Thoracic aorta (tissue), 2 donors: ENCODE measurements at regions not wholly inside any gene's neighbourhood (a gene's known extent, or its start where the extent isn't known, plus 50 kb on each side); places are given as distances from the start of the nearest gene placed in this dataset.

ENCODE experiments used
- ATAC-seq: fragments of 150-250 bp; one replicate; pipeline ENCODE4 v1.8.0; 2017; ENCODE audit warnings: low read depth; ENCODE audit not compliant: insufficient number of reproducible peaks, low FRiP score
- DNase-seq: peaks from one replicate; pipeline ENCODE4 v3.0.0-alpha.2; 2020; ENCODE audit warnings: low spot score
- H3K27ac ChIP-seq, 2 donors: fragments of 200-600 bp; sonication (generic); 1 replicate in 1 of 2; 2 replicates in 1 of 2; pipeline ENCODE4 v1.5.1; 2016; ENCODE audit warnings: mild to moderate bottlenecking in 2 of 2, moderate library complexity in 2 of 2
- H3K27me3 ChIP-seq: fragments of 200-600 bp; sonication (generic); replicated peaks from 2 replicates; pipeline ENCODE4 v1.6.0; 2016; ENCODE audit warnings: mild to moderate bottlenecking; ENCODE audit not compliant: insufficient read depth
- H3K36me3 ChIP-seq: fragments of 200-600 bp; sonication (generic); one replicate; pipeline ENCODE4 v1.5.1; 2016
- H3K4me1 ChIP-seq, 2 donors: fragments of 200-600 bp; sonication (generic); 1 replicate in 1 of 2; 2 replicates in 1 of 2; pipeline versions ENCODE4 v1.5.1 to v1.6.0; 2016; ENCODE audit warnings: low read depth in 2 of 2, mild to moderate bottlenecking in 1 of 2; ENCODE audit not compliant: control insufficient read depth in 1 of 2
- H3K4me3 ChIP-seq: fragments of 200-600 bp; sonication (generic); 2 replicates; pipeline ENCODE4 v1.5.1; 2016; ENCODE audit warnings: mild to moderate bottlenecking
- H3K9me3 ChIP-seq: fragments of 200-600 bp; sonication (generic); 2 replicates; pipeline ENCODE4 v1.5.1; 2016
- CTCF ChIP-seq: fragments of 200-600 bp; sonication (generic); IDR thresholded peaks from one replicate; pipeline ENCODE4 v1.5.1; 2019; ENCODE audit warnings: antibody characterized with exemption

GRCh38 chr4:22970665-22971064 is 277.9 kb downstream of the GBA3 start:
- Histone ChIP-seq H3K4me3 (no peak overlapping the region), H3K9me3 (no peaks in the 10 kb centered on the region), H3K27me3 (no peaks in the 10 kb centered on the region), H3K27ac (no peak overlapping the region), H3K4me1 (no peaks in the 10 kb centered on the region), H3K36me3 (no peaks in the 10 kb centered on the region)
- no peak for DNase-seq
- no peak for ATAC-seq
- no peak for TF ChIP-seq CTCF

GRCh38 chr4:22969287-22969896 is 276.7 kb downstream of the GBA3 start:
- Histone ChIP-seq H3K27ac (no peak overlapping the region), H3K4me3 (no peak overlapping the region), H3K4me1 (no peaks in the 10 kb centered on the region), H3K9me3 (no peaks in the 10 kb centered on the region), H3K27me3 (no peaks in the 10 kb centered on the region), H3K36me3 (no peaks in the 10 kb centered on the region)
- no peak for ATAC-seq
- no peak for DNase-seq
- no peak for TF ChIP-seq CTCF

- Histone ChIP-seq H3K27me3 (no peaks in the 10 kb centered on the region), H3K27ac (no peak overlapping the region), H3K4me1 (no peaks in the 10 kb centered on the region), H3K9me3 (no peaks in the 10 kb centered on the region), H3K4me3 (no peak overlapping the region), H3K36me3 (no peaks in the 10 kb centered on the region)
- DNase-seq, result no peak
- ATAC-seq, result no peak
- TF ChIP-seq CTCF, result no peak
Observed at GRCh38 chr4:22962295-22962694, 269.6 kb downstream of the GBA3 start.

GRCh38 chr4:22959483-22959882 is 266.7 kb downstream of the GBA3 start:
- Histone ChIP-seq H3K27ac (no peak overlapping the region), H3K27me3 (no peaks in the 10 kb centered on the region), H3K4me3 (no peak overlapping the region), H3K36me3 (no peaks in the 10 kb centered on the region), H3K4me1 (no peaks in the 10 kb centered on the region), H3K9me3 (no peaks in the 10 kb centered on the region)
- TF ChIP-seq CTCF, result no peak
- ATAC-seq, result no peak
- DNase-seq, result no peak

GRCh38 chr4:22957774-22958309 is 265.1 kb downstream of the GBA3 start:
- H3K9me3 ChIP-seq, result no peaks in the 10 kb centered on the region
- no peaks in the 10 kb centered on the region for H3K36me3 ChIP-seq
- TF ChIP-seq CTCF, result no peak
- no peaks in the 10 kb centered on the region for H3K27me3 ChIP-seq
- no peak overlapping the region for H3K4me3 ChIP-seq
- ATAC-seq (no peak), DNase-seq (no peak)
- no peaks in the 10 kb centered on the region for H3K4me1 ChIP-seq
- no peak overlapping the region for H3K27ac ChIP-seq
